ENCODE measurements at regions not wholly inside any gene's neighbourhood (a gene's known extent, or its start where the extent isn't known, plus 50 kb on each side); places are given as distances from the start of the nearest gene placed in this dataset.

GRCh38 chr16:13633391-13633861, 286.5 kb upstream of the ERCC4 start:
- DNase-seq (ENCODE audit: extremely low read depth in 1 of 4, low spot score in 3 of 4): no peak
- Histone ChIP-seq H3K36me3 (ENCODE audit: control insufficient read depth, insufficient read depth, low read length) (no peaks in the 10 kb centered on the region), H3K4me2 (ENCODE audit: insufficient read depth, low read length) (no peak overlapping the region), H3K9ac (ENCODE audit: insufficient read depth in 1 of 2, low read depth in 2 of 2, low read length in 2 of 2) (no peak overlapping the region), H3K9me3 (replicated peaks; ENCODE audit: control insufficient read depth, insufficient read depth, low read depth, low read length) (no peaks in the 10 kb centered on the region), H3K4me1 (replicated peaks in 1 of 2; ENCODE audit: control insufficient read depth in 2 of 2, insufficient read depth in 2 of 2, low read length in 2 of 2) (no peaks in the 10 kb centered on the region), H4K20me1 (replicated peaks; ENCODE audit: control insufficient read depth, insufficient read depth, low read length) (no peaks in the 10 kb centered on the region), H3K27me3 (ENCODE audit: control insufficient read depth in 2 of 2, insufficient read depth in 2 of 2, low read length in 2 of 2) (no peaks in the 10 kb centered on the region; a peak in 1 of 5 replicates), H3K9me1 (ENCODE audit: control insufficient read depth, insufficient read depth, low read length) (no peaks in the 10 kb centered on the region), H3K27ac (ENCODE audit: extremely low read depth, low read depth, low read length) (no peak overlapping the region), H3K79me2 (ENCODE audit: control insufficient read depth, insufficient read depth, low read length) (no peaks in the 10 kb centered on the region), H3K4me3 (no peak overlapping the region), H2AFZ (ENCODE audit: low read depth, low read length) (no peak overlapping the region)
- no TSS peak for BruUV-seq (replicated peaks)
- ChIA-PET CTCF (ENCODE audit: low intra/inter-chr PET ratio) (no interaction called here), POLR2A (interaction anchor here (0.6 kb wide), 1 partner anchor 12 kb away, joined by 3 read pairs; no protein-coding TSS in a partner anchor)
- TF ChIP-seq ZNF197 (CRISPR knock-in tag; IDR thresholded peaks at IDR 0.05; ENCODE audit: low read depth) (no peak), GABPA (tag; conservative IDR thresholded peaks at IDR 0.05; ENCODE audit: low read depth) (no peak), MYNN (IDR thresholded peaks at IDR 0.05) (no peak), MYNN (CRISPR knock-in tag; IDR thresholded peaks at IDR 0.05) (no peak), SETDB1 (IDR thresholded peaks at IDR 0.05; ENCODE audit: low read length) (no peak), IFI16 (CRISPR knock-in tag; IDR thresholded peaks at IDR 0.05) (no peak), JUN (IDR thresholded peaks at IDR 0.05; ENCODE audit: borderline replicate concordance, low read depth, low read length) (no peak), JUN (CRISPR knock-in tag; IDR thresholded peaks at IDR 0.05; ENCODE audit: borderline replicate concordance) (no peak)
- TF ChIP-seq, protein P1, sequence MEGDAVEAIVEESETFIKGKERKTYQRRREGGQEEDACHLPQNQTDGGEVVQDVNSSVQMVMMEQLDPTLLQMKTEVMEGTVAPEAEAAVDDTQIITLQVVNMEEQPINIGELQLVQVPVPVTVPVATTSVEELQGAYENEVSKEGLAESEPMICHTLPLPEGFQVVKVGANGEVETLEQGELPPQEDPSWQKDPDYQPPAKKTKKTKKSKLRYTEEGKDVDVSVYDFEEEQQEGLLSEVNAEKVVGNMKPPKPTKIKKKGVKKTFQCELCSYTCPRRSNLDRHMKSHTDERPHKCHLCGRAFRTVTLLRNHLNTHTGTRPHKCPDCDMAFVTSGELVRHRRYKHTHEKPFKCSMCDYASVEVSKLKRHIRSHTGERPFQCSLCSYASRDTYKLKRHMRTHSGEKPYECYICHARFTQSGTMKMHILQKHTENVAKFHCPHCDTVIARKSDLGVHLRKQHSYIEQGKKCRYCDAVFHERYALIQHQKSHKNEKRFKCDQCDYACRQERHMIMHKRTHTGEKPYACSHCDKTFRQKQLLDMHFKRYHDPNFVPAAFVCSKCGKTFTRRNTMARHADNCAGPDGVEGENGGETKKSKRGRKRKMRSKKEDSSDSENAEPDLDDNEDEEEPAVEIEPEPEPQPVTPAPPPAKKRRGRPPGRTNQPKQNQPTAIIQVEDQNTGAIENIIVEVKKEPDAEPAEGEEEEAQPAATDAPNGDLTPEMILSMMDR (IDR thresholded peaks at IDR 0.05 in 2 of 3, conservative IDR thresholded peaks at IDR 0.05 in 1 of 3; ENCODE audit: insufficient read depth in 2 of 3, low read depth in 1 of 3, low read length in 3 of 3): no peak
- TF ChIP-seq, protein P2, sequence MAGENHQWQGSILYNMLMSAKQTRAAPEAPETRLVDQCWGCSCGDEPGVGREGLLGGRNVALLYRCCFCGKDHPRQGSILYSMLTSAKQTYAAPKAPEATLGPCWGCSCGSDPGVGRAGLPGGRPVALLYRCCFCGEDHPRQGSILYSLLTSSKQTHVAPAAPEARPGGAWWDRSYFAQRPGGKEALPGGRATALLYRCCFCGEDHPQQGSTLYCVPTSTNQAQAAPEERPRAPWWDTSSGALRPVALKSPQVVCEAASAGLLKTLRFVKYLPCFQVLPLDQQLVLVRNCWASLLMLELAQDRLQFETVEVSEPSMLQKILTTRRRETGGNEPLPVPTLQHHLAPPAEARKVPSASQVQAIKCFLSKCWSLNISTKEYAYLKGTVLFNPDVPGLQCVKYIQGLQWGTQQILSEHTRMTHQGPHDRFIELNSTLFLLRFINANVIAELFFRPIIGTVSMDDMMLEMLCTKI (IDR thresholded peaks at IDR 0.05; ENCODE audit: partially characterized antibody): no peak
- FAIRE-seq: no peak
- ATAC-seq: no peak
- in situ Hi-C loops (cut with MboI) (no loop called here), intact Hi-C loops (cut with micrococcal nuclease) (no loop called here)
- WGBS (ENCODE audit: insufficient coverage, low coverage, missing lambda C conversion rate): 10% methylated on average over 5 of the region's 5 CpGs
